NCI-H1930 (cell line): ENCODE measurements at regions not wholly inside any gene's neighbourhood (a gene's known extent, or its start where the extent isn't known, plus 50 kb on each side); places are given as distances from the start of the nearest gene placed in this dataset.
A peak's percentile ranks its signal among the peaks of the same experiment; 100 is the strongest.

Source experiments
- DNase-seq, 2 experiments: peaks; one replicate each; lab custom pipeline; 2025; lab: John Stamatoyannopoulos, UW

DNA sequence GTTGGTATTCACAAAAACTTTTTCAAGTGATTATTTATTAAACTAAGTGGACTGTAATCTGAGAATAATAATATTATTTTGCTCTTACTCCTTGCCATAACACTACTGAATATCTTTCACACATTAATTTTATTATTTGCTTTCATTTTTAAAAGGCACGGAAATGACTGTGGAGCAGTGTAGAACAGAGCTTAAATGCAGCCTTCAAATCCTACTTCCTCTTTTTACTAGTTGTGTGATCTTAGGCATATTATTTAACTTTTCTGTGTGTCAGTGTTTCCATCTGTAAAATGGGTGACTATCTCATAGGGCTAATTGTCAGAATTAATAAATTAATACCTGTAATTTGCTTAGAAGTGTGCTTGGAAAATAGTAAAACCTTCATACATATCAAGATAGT lies 55.5 kb upstream of the SLC8A1 start:
- no peak for DNase-seq

DNA sequence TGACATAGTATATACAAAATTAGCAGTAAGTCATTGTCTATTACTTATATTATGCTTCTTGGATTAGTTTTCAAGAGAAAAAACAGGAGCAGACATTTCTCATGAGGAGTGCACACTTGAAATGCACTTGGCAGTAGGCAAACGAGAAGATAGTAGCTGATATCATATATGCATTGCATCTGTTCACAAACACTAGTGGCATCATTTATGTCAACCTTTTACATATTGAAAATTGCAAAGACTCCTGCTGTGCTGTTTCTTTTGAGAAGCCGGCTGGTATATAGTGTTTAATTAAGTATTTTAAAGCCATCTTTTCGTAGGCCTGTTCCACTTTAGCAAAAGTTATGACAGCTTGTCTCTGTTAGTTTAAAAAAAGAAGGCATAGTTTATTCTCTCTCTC lies 58.4 kb upstream of the SLC8A1 start:
- DNase-seq, result no peak

DNA sequence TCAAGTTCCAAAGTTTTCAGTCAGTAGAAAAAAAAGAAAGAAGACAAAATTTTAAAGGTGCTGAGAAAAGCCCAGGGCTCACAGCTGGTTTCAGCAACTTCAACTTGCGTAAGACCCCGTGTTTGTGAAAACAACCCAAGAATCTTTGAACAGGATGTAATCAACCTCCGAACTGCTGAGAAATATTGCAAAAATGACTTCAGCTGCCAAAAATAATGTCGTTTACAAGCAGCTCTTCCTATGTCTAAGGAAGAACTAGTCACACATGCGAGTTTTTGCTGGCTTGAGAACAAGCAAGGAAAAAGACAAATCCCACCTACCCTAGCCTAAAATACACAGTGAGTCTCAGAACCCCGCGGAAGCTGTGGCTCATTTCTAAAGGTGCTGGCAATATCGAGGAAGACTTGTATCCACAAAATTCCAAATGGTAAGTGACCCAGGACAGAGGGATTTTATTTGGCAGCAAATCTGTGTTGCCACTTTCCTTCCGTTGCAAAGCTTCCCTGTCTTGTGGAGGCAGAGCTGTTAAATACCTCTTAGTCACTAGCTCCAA lies 59.8 kb upstream of the SLC8A1 start:
- no peak for DNase-seq

DNA sequence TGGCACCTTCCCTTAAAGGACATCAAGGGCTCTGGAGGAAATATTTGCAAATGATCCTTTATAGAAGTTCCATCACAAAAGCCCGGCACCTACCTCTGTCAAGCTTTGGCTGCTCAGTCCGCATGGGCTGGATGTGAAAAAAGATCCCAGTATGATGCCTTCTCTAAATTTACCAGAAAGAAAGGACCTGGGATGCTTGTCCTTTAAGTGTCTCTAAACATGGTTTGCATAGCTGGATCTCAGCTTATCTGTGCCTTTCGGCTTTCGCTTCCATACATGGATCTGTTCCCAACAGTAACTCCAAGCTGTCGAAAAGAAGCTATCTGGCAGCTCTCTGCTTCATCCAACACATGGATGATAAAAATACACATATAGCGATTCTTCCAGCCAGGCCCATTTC lies 60.4 kb upstream of the SLC8A1 start:
- no peak for DNase-seq

DNA sequence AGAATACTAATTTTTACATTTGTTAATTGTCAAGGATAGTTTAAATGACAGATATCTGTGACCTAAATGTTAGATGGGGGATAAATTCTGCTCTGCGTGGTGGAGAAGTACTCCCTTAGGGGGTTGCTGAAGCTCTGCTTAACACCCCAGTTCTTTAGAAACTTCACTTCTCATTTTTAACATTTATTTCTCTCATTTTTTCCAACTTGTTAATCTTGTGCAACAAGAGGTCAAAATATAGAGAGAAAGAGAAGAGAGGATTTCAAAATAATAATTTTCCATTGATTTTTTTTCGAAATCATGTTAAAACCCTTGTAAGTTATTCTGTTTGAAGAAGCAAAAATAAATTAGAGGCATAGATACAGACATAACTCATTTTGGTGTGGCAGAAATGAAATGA lies 61.3 kb upstream of the SLC8A1 start:
- DNase-seq, result no peak

DNA sequence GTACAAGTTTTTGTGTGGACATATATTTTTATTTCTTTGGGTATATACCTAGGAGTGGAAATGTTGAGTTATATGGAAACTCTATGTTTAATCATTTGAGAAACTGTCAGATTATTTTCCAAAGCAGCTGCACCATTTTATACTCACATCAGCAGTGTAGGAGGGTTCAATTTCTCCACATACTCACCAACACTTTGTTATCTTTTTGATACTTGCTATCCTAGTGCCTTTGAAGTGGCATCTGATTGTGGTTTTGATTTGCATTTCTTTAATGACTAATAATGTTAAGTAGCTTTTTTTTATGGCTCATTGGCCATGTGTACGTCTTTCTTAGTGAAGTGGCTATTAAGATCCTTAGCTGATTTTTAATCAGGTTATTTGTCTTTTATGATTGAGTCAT lies 64.7 kb upstream of the SLC8A1 start:
- DNase-seq, result no peak

DNA sequence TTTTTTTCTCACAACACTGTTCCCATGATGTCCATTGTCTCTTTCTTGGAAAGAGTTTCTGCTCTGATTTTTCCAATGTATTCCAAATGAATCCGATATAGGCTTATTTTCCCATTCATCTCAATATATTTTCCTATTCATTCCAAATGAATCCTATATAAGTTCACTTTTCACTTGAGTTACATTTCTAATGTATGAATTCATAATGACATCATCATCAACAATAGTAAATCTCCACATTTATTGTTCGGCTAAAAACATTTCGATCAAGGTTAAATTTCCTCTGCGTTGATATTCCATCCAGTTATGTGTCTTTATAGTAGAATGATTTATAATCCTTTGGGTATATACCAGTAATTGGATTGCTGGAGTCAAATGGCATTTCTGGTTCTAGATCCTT lies 76.7 kb upstream of the SLC8A1 start:
- no peak for DNase-seq

DNA sequence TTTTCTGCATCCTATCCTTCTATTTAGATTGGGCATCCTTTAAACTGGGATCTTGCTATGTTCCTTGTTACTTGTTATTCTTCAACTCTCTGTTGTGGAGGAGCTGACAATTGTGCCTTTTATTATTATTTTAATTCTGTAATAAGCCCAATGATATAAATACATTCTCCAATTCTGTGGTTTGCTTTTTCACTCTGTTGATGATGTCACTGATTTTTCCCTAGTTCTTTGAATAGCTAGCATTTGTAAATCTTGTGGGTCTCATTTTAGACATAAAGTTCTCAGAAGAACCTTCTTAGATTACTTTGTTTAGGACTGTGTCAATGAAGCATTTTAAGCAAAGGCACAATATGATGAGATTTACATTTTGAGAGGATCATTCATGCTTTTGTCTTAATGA lies 79.5 kb upstream of the SLC8A1 start:
- no peak for DNase-seq

DNA sequence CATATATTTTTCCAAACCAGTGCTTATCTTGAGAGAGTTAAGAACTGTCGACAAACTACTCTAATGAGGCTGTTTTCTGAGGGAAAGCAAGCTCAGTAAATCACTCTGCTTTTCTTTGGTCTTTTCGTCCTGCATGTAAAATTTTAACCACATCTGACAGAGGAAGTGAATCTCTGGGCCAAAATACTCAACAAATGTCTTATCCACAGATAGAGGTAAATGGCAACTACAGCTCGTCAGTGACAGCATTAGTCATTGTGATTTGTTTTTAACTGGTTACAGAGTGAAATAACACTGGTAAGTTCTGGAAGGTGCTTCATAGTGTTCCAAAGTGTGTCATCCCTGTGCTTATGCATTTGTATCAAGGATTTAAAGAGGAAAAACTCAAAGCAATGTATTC lies 82.6 kb upstream of the SLC8A1 start:
- DNase-seq, result no peak

DNA sequence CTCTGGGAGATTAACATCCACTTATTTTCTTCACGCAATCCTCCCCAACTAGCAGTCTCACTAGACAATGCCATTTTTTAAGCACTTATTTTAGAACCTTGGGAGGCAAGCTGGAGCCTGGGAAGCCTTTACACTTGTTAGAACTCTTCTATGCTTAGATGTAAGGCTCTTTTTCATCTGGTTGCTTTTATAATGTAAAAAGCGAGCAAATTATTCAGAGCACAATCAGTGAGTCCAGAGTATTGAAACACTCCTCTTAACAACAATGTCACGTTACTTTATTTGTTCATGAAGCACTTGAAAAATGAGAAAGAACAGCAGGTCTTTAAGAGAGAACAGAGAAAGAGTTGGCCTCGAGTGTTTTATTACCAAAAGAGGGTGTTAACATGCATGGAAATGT lies 84.1 kb upstream of the SLC8A1 start:
- DNase-seq, result no peak

DNA sequence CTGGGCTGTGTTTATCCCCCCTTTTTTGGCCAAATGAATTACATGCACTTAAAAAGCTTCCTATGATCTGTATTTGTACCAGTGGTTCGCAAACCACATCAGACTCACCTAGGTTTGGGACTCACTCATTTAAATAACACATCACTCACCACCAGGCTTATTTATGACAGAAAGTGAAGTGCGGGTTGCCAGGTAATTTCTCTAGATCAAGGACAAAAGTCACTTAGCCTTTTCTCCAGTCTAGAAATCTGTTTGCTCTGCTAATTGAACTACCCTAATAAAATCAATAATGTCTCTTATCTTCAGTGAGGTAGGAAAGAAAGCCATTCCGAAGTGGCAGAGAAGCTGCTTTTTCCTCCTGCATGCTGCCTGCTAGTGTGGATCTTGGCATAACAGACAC lies 88.1 kb upstream of the SLC8A1 start:
- DNase-seq, result no peak

DNA sequence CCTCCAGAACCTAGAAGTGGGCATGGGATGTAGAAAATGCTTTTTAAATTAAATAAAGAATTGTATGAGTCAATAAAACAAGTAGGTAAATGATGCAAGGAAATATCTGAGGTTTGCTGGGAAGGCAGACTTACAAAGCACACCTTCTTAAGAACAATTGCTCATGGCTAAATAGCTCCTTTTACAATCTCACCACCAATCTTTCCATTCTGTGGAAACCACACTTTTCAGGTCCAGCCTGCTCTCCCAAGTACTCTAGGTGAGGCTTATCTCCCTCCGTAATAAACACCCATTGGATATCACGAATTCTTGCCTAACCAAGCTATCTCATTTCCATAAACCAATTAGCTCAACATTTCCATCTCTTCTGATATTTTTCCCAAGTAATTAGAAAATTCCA lies 91.5 kb upstream of the SLC8A1 start:
- no peak for DNase-seq

DNA sequence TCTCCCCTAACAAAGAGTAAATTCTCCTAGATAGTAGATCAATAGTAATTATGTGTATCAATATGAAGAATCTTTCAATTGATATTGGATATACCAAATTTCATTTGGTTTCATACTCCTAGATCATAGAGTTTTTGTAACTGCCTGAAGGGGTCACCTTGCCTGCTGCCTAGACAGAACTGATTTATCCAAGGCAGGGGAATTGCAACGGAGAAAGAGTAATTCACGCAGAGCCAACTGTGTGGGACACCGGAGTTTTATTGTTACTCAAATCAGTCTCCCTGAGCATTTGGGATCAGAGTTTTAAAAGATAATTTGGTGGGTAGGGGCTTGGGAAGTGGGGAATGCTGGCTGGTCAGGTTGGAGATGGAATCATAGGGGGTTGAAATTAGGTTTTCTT lies 92.2 kb upstream of the SLC8A1 start:
- no peak for DNase-seq

DNA sequence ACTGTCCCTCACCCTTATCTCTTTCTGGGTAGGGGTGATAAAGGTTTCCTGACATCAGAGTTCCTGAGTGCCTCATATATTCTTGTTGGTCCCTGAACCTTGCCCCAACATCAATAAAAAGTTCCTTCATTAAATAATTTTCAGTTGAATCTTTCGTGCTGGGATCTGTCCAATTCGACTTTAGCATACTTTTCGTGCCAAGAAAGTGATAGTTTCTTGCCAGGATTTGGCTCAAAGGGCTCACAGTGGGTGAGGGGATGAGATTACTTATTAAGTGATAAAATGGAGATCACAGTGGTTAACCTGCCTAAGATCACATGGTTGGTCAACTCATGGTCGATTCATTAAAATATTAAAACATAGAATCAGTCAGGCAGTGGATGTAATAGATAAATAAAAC lies 93.8 kb upstream of the SLC8A1 start:
- DNase-seq, result no peak

DNA sequence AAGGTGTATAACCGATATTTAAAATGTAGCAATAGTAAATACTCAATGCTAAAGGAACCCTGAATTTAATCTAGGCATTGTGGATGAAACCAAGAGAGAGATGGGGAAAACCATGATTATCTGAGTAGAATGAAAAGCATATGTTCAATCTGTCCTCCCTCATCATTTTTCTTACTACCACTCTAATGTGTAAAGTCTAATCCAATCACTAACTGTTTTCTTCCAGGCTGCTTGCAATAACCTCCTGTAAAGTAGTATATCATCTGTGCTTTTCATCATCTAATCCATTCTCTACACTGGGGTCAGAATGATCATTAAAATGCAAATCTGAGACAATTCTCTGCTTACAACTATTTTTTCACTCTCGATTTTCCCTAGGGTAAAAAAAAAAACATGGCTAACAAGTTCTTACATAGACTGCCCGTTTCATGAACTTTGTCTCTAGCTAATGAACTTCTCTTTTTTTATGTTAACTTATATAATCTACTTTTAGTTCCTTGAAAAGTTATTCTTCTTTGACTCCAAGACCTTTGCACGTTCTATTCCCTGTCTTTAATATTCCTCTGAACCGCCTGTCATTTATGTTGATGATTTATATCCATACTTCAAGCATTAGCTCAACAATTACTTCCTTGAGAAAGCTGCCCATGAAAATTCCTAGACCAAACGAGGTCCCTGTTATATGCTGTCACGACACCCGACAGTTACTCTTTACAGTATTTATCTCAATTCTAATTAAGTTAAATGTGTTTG lies 94.7 kb upstream of the SLC8A1 start:
- DNase-seq, result no peak

DNA sequence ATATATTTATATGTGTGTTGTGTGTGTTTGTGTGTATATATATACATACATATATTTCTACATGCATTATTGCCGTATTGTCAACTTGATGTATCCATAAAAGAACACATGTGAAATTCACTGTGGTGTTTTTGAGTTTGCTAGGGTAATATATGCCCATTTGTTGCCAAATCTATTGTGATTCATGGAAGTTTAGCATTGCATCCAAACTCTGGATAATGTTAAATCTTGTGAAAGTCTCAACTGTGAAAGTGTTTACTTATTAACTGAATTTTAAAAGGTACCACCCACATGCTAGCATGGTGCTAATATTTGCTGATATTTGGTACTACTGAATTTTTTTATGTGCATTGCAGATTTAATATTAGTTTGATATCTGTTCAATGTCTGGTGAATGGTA lies 96.6 kb upstream of the SLC8A1 start:
- no peak for DNase-seq

DNA sequence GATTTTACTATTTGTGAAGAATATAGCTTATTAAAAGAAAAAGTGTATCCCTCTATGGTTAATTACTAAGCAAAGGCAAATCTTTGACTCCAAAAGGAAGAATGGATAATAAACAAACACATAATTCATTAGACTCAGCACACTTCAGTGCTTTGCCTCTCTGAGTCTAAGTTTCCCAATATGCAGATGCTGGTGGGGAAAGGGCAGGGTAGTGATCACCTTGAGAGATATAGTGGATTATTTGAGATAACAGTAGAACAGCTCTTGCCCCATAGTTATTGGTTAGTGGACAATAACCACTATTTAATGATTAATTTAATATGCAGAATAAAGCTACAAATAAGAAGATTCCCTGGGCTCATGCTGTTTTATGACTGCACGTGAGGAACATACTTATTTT lies 98.2 kb upstream of the SLC8A1 start:
- DNase-seq, result no peak

DNA sequence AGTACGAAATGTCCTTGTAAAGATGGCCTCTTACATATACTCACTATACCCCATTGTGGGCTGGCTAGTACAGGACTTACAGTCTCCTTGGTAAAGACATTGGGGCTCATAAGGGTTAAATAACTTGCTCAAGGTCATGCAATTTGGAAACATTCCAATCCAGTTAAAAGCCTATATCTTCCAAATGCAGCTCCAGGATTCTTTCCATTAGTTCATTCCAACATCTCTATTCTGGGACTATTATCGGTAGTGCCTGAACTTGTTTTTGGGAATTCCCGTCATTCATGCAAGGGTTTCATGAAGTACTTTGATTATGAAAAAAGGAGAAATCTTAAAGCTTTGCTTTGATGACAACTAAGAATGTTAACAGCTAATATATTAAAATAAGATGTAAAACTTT lies 99.2 kb upstream of the SLC8A1 start:
- no peak for DNase-seq

DNA sequence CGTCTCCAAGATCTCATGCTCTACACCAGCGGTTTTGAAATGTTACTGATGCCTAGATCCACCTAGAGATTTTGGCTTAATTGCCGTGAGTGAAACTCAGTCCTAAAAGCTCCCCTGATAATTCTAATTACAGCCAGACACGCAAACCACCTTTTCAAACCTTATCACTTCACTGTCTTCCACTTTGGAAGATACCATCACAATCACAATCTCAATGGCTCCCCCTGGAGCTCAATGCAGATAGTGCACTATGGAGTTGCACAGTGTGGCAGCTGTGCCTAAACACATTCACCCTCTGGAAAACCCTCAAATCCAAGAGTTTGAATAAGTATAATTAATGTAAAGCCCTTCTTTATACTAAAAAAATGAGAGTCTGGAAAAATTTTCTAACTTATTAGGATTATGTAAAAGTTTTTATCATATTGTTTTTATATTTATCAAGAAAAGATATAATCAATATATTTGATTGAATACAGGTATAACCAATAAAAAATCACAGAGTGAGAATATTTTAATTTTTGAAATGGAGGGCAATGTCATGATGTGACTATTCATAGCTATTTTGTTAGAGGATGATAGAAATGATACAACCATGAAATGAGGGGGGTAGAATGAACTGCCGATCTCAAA lies 102.9 kb upstream of the SLC8A1 start:
- peak in 1 of 2 experiments; percentile 12 for DNase-seq

DNA sequence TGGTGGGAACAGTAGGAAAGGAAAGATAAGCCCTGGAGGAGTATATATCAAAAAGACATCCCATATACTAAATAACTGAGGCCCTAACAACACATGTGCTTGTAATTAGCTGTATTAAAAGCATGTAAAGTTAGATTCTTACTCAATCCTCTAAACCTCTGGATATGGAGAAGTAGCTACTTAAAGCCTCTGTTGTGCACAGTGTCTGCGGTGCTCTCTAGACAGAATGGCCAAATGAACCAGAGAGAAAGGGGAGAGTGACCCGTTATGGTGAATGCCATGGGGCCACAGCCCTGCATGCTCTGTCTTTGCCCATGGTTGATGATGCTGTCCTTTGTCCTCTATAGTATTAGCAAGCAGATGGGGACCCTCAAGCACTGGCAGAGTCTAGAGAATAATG lies 104.4 kb upstream of the SLC8A1 start:
- DNase-seq, result no peak

DNA sequence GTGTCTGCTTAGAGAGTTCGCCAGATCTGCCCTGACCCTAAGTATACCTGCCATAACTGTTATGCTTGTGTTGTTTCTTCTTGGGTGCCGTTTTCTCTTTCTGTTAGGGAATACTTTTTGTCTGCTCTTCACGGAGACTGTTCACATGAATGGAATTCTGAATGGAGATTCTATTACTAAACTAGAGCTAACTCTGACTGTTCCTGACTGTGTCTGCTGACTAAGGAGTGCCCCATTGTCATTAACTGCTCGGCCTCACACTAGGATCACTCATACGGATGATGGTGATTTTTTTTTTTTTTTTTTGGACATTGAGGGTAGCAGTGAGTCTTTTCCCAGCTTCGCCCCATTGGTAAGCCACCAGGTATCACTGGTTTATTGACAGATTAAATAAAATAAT lies 104.8 kb upstream of the SLC8A1 start:
- no peak for DNase-seq

DNA sequence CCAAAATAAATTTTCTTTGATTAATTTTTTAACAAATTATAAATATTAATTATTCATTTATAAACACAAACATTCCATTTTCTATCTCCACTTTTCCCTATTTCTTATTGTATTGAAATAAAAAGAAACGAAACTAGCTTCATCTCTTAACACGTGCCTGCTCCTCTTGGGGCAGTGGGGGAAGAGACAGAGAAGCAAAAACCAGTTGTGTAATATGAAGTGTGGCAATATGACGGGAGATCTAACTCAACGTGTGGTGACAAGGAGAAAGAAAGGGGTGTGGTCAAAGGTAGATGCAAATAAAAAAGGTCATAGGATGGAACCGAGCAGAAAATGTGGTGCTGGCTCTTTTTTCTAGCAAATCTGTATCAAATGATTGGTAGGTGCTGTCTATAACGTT lies 106.9 kb upstream of the SLC8A1 start:
- DNase-seq, result no peak

DNA sequence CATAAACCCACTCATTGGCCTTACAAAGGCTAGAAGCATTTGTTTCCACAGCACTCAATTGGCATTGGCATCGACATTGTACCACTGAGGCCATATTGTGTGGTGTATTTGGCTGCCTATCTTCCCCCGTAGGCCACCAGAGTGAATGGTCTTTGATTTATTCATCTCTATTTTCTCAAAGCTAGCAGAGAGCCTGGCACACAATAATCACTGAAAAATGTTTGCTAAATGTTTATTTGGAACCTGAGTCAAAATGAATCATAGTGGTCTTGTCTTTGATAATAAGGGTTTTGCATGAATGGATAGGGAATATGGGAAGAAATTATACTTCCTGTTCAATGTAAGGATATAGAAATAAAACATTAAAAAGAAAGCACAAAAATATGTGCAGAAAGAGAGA lies 107.3 kb upstream of the SLC8A1 start:
- DNase-seq, result no peak

DNA sequence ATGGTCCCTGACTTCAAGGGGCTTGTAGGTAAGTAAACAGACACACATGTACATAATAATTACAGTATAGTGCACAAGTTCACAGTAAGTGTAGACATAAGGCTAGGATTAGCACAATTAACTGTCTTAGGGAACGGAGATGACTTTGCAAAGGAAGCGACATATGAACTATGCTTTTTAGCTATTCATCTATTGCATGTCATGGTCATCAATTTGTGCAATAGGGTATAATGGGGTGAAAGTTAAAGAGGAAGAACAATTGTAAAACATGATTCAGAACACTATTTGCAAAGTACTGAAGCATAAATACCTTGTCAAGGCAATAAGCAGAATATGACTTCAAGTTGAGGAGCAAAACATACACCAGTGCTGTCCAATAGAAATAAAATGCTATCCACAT lies 112.3 kb upstream of the SLC8A1 start:
- no peak for DNase-seq
